Upper lobe of left lung (tissue), 4 donors: ENCODE measurements at regions not wholly inside any gene's neighbourhood (a gene's known extent, or its start where the extent isn't known, plus 50 kb on each side); places are given as distances from the start of the nearest gene placed in this dataset.
"Not testable (repeated sequence)": the region's sequence is repeated elsewhere in the genome, so short reads cannot be mapped to it uniquely, and the experiment has no call there.

Experiments
- EP300 ChIP-seq, 4 donors: sonication (generic); formaldehyde crosslinking; IDR thresholded peaks; one replicate each; pipeline ENCODE4 v1.5.1; 2017; ENCODE audit warnings: antibody characterized with exemption in 4 of 4, control low read depth in 2 of 4
- POLR2A ChIP-seq, 4 donors: fragments of 450-650 bp; IDR thresholded peaks; one replicate each; pipeline ENCODE4 v1.5.1; 2016 to 2017; ENCODE audit warnings: antibody characterized with exemption in 4 of 4, mild to moderate bottlenecking in 2 of 4
- POLR2AphosphoS5 ChIP-seq, 2 donors: sonication (generic); formaldehyde crosslinking; IDR thresholded peaks; one replicate each; pipeline ENCODE4 v1.5.1; 2017; ENCODE audit warnings: antibody characterized with exemption in 2 of 2
- TF ChIP-seq, protein P1 (sequence below), 6 experiments: fragments of 450-650 bp in 4 of 6; fragments of 200-600 bp in 2 of 6; sonication (generic) in 2 of 6; IDR thresholded peaks; one replicate each; pipeline ENCODE4 v1.5.1; 2016 to 2019; ENCODE audit warnings: antibody characterized with exemption in 6 of 6

DNA sequence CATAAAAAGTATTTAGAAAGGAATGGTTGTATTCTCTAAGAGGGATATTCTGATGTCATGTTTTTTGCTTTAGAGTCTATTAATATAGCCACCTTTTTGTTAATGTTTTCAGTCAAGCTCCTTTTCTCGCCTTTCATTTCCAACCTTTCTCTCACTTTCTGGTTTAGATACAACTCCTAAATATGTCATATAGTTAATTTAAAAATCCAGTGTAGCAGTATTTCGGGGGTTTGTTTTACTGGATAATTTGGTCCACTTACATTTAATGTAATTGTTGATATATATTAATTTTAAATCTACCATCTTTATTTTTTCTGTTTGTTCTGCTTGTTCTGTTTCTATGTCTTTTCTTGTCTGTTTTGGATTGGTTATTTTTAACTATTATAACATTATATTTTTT lies 121.1 kb downstream of the FAM72C start:
- TF ChIP-seq, protein P1, sequence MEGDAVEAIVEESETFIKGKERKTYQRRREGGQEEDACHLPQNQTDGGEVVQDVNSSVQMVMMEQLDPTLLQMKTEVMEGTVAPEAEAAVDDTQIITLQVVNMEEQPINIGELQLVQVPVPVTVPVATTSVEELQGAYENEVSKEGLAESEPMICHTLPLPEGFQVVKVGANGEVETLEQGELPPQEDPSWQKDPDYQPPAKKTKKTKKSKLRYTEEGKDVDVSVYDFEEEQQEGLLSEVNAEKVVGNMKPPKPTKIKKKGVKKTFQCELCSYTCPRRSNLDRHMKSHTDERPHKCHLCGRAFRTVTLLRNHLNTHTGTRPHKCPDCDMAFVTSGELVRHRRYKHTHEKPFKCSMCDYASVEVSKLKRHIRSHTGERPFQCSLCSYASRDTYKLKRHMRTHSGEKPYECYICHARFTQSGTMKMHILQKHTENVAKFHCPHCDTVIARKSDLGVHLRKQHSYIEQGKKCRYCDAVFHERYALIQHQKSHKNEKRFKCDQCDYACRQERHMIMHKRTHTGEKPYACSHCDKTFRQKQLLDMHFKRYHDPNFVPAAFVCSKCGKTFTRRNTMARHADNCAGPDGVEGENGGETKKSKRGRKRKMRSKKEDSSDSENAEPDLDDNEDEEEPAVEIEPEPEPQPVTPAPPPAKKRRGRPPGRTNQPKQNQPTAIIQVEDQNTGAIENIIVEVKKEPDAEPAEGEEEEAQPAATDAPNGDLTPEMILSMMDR (IDR thresholded peaks at IDR 0.05) = not testable (repeated sequence)
- not testable (repeated sequence) for TF ChIP-seq POLR2AphosphoS5, POLR2A, EP300 (IDR thresholded peaks at IDR 0.05)
